HCT116 (cell line): ENCODE measurements at regions not wholly inside any gene's neighbourhood (a gene's known extent, or its start where the extent isn't known, plus 50 kb on each side); places are given as distances from the start of the nearest gene placed in this dataset.
"Not testable (repeated sequence)": the region's sequence is repeated elsewhere in the genome, so short reads cannot be mapped to it uniquely, and the experiment has no call there.

Source experiments
- ATAC-seq: fragments of 200-7000 bp; cut with Tn5 transposase; 2 replicates; pipeline ENCODE4 v1.9.1; 2020; ENCODE audit warnings: mild to moderate bottlenecking, moderate library complexity
- BruUV-seq: library from RNA; stranded (reverse); fragments of 400-500 nt; replicated peaks from 2 replicates; lab custom pipeline; 2021; lab: Mats Ljungman, UMichigan
- CTCF ChIA-PET: fragments of 300-600 bp; sonication (Branson Sonifier 250); formaldehyde crosslinking; loops from one replicate; lab custom pipeline; 2021; ENCODE audit warnings: antibody characterized with exemption; lab: Charles Lee
- POLR2A ChIA-PET: fragments of 300-600, 350-600 bp; sonication (Branson Sonifier 250); formaldehyde crosslinking; loops from one replicate; lab custom pipeline; 2021; ENCODE audit warnings: antibody characterized with exemption; lab: Charles Lee
- RAD21 ChIA-PET, 2 experiments: fragments of 300-600 bp; sonication (Branson Sonifier 250); formaldehyde crosslinking; loops; one replicate each; lab custom pipeline; 2023; ENCODE audit warnings: low total read pairs in 2 of 2; ENCODE audit not compliant: uncharacterized antibody in 2 of 2, unreplicated experiment in 2 of 2, low non-redundant PET in 1 of 2; lab: Charles Lee
- DNase-seq: peaks from one replicate; pipeline ENCODE4 v3.0.0-alpha.2; 2010; ENCODE audit warnings: low read depth, low spot score
- H2AFZ ChIP-seq: fragments of 200-600 bp; shearing (Covaris generic), sonication (generic); 2 replicates; pipeline ENCODE4 v1.6.1; 2017; ENCODE audit warnings: low read depth, mixed run types, mixed read lengths, antibody characterized with exemption, low read length; ENCODE audit not compliant: poor library complexity, severe bottlenecking
- H3K27ac ChIP-seq: 2 replicates; pipeline ENCODE4 v1.5.1; 2012; ENCODE audit warnings: low read depth, low read length
- H3K27me3 ChIP-seq: fragments of 200-600 bp; sonication (generic); 2 replicates; pipeline ENCODE4 v1.6.1; 2016; ENCODE audit warnings: mixed run types, low read length, mixed read lengths; ENCODE audit not compliant: insufficient read depth
- H3K36me3 ChIP-seq, 2 experiments: fragments of 200-500 bp in 1 of 2; fragments of 200-600 bp in 1 of 2; sonication (Bioruptor generic) in 1 of 2; sonication (generic) in 1 of 2; 2 replicates each; pipeline versions ENCODE4 v1.5.1 to v1.6.1; 2014 to 2016; ENCODE audit warnings: low read length in 2 of 2, inconsistent platforms in 1 of 2, mixed read lengths in 1 of 2, mixed run types in 1 of 2; ENCODE audit not compliant: insufficient read depth in 2 of 2, control insufficient read depth in 1 of 2
- H3K4me1 ChIP-seq, 2 experiments: fragments of 200-600 bp in 1 of 2; sonication (generic) in 1 of 2; 2 replicates each; pipeline versions ENCODE4 v1.5.1 to v1.6.1; 2012 to 2017; ENCODE audit warnings: low read length in 2 of 2, inconsistent platforms in 1 of 2, mild to moderate bottlenecking in 1 of 2, mixed read lengths in 1 of 2, mixed run types in 1 of 2, moderate library complexity in 1 of 2; ENCODE audit not compliant: insufficient read depth in 2 of 2, control insufficient read depth in 1 of 2
- H3K4me2 ChIP-seq: fragments of 200-600 bp; sonication (generic); 2 replicates; pipeline ENCODE4 v1.6.1; 2017; ENCODE audit warnings: mixed run types, low read length, mixed read lengths
- H3K4me3 ChIP-seq, 2 experiments: fragments of 200-600 bp in 1 of 2; sonication (generic) in 1 of 2; replicated peaks in 1 of 2; 2 replicates each; pipeline ENCODE4 v1.5.1; 2011 to 2016; ENCODE audit warnings: low read length in 2 of 2, control low read depth in 1 of 2, low read depth in 1 of 2, mild to moderate bottlenecking in 1 of 2, mixed read lengths in 1 of 2, mixed run types in 1 of 2
- H3K79me2 ChIP-seq: fragments of 200-600 bp; sonication (generic); 2 replicates; pipeline ENCODE4 v1.6.1; 2017; ENCODE audit warnings: mild to moderate bottlenecking, mixed run types, low read length, moderate library complexity, mixed read lengths; ENCODE audit not compliant: insufficient read depth
- H3K9ac ChIP-seq: fragments of 200-600 bp; sonication (generic); 2 replicates; pipeline ENCODE4 v1.6.1; 2016; ENCODE audit warnings: low read length, mixed read lengths
- H3K9me2 ChIP-seq: fragments of 200-600 bp; sonication (generic), shearing (Covaris generic); 2 replicates; pipeline ENCODE4 v1.6.1; 2017; ENCODE audit warnings: mixed run types, mild to moderate bottlenecking, moderate library complexity; ENCODE audit not compliant: insufficient read depth
- H3K9me3 ChIP-seq, 2 experiments: fragments of 200-500 bp in 1 of 2; fragments of 200-600 bp in 1 of 2; sonication (Bioruptor generic) in 1 of 2; sonication (generic) in 1 of 2; 2 replicates each; pipeline ENCODE4 v1.6.1; 2014 to 2017; ENCODE audit warnings: low read length in 2 of 2, mixed read lengths in 2 of 2, inconsistent platforms in 1 of 2, low read depth in 1 of 2, mild to moderate bottlenecking in 1 of 2, mixed run types in 1 of 2, moderate library complexity in 1 of 2; ENCODE audit not compliant: control insufficient read depth in 1 of 2, insufficient read depth in 1 of 2
- H4K20me1 ChIP-seq: fragments of 200-600 bp; sonication (generic), shearing (Covaris generic); 2 replicates; pipeline ENCODE4 v1.6.1; 2017; ENCODE audit warnings: mixed run types, mild to moderate bottlenecking, moderate library complexity; ENCODE audit not compliant: insufficient read depth
- CBX3 ChIP-seq: IDR thresholded peaks from 2 replicates; pipeline ENCODE4 v1.6.1; 2012; ENCODE audit warnings: low read depth
- CEBPB ChIP-seq: IDR thresholded peaks from 2 replicates; pipeline ENCODE4 v1.6.1; 2012; ENCODE audit warnings: low read depth
- EZH2 ChIP-seq: fragments of 200-600 bp; sonication (generic); IDR thresholded peaks from 2 replicates; pipeline ENCODE4 v1.6.1; 2017; ENCODE audit warnings: antibody characterized with exemption, mixed run types
- POLR2A ChIP-seq: IDR thresholded peaks from 2 replicates; pipeline ENCODE4 v1.7.0; 2011; ENCODE audit warnings: borderline replicate concordance; ENCODE audit not compliant: insufficient read depth, insufficient read length; ENCODE audit errors: extremely low read depth
- RAD21 ChIP-seq: IDR thresholded peaks from 2 replicates; pipeline ENCODE4 v1.6.1; 2012; ENCODE audit warnings: low read depth, mild to moderate bottlenecking
- SRF ChIP-seq: IDR thresholded peaks from 2 replicates; pipeline ENCODE4 v1.6.1; 2012; ENCODE audit warnings: low read depth
- TCF7L2 ChIP-seq: IDR thresholded peaks from 2 replicates; pipeline ENCODE4 v1.7.0; 2011; ENCODE audit warnings: borderline replicate concordance, inconsistent platforms; ENCODE audit not compliant: insufficient read depth, insufficient read length; ENCODE audit errors: extremely low read depth
- ZBTB33 ChIP-seq: IDR thresholded peaks from 2 replicates; pipeline ENCODE4 v1.6.1; 2011; ENCODE audit warnings: mild to moderate bottlenecking, low read length, moderate library complexity; ENCODE audit not compliant: insufficient replicate concordance; ENCODE audit errors: extremely low read depth
- intact Hi-C: fragments of 100-400 bp; cut with micrococcal nuclease; formaldehyde crosslinking; loops from 2 replicates; pipeline ENCODE4 v1.10.0; 2022

- Histone ChIP-seq H3K4me2 (no peak overlapping the region), H3K4me3 (no peak overlapping the region), H3K79me2 (no peaks in the 10 kb centered on the region), H3K9me3 (no peaks in the 10 kb centered on the region), H2AFZ (no peak overlapping the region), H4K20me1 (no peaks in the 10 kb centered on the region), H3K9ac (no peak overlapping the region), H3K9me2 (no peaks in the 10 kb centered on the region), H3K27ac (no peak overlapping the region), H3K27me3 (no peaks in the 10 kb centered on the region), H3K4me1 (no peaks in the 10 kb centered on the region), H3K36me3 (no peaks in the 10 kb centered on the region)
- ATAC-seq (no peak), DNase-seq (no peak)
- ChIA-PET RAD21 (no interaction called here), CTCF (no interaction called here), POLR2A (no interaction called here)
- no peak for TF ChIP-seq CBX3
- TF ChIP-seq ZBTB33, result no peak
- TF ChIP-seq TCF7L2, result no peak
- no peak for TF ChIP-seq RAD21
- TF ChIP-seq SRF, result no peak
- no peak for TF ChIP-seq EZH2
- no peak for TF ChIP-seq CEBPB
- no peak for TF ChIP-seq POLR2A
- intact Hi-C loops, result no loop called here
- BruUV-seq, result no TSS peak
These were observed 74.2 kb upstream of the SCAF11 start for GRCh38 chr12:46064548-46064947.

GRCh38 chr12:46058697-46059096 lies 68.3 kb upstream of the SCAF11 start:
- CTCF ChIA-PET, POLR2A ChIA-PET, H3K9me3 ChIP-seq, H3K27ac ChIP-seq, DNase-seq, H4K20me1 ChIP-seq, H2AFZ ChIP-seq, H3K36me3 ChIP-seq, H3K4me2 ChIP-seq, H3K4me3 ChIP-seq, RAD21 ChIA-PET, BruUV-seq, H3K79me2 ChIP-seq, H3K27me3 ChIP-seq, H3K9ac ChIP-seq, intact Hi-C loops, ATAC-seq, H3K9me2 ChIP-seq, H3K4me1 ChIP-seq: not testable (repeated sequence)
- TF ChIP-seq CBX3, result 0 out of 2 replicates have a peak, but pooled peaks have one; percentile 17
